CD4-positive, alpha-beta T cell (primary cell): ENCODE measurements at regions not wholly inside any gene's neighbourhood (a gene's known extent, or its start where the extent isn't known, plus 50 kb on each side); places are given as distances from the start of the nearest gene placed in this dataset.

Experiments used
- ATAC-seq: fragments of 200-7000 bp; cut with Tn5 transposase; one replicate; pipeline ENCODE4 v1.10.0; 2022; ENCODE audit warnings: mild to moderate bottlenecking; ENCODE audit not compliant: poor library complexity
- CTCF ChIA-PET: fragments of 350-600 bp; sonication (Branson Sonifier 250); formaldehyde crosslinking; loops from one replicate; lab custom pipeline; 2021; ENCODE audit warnings: antibody characterized with exemption, inconsistent platforms; lab: Charles Lee
- POLR2A ChIA-PET: fragments of 350-600 bp; sonication (Branson Sonifier 250); formaldehyde crosslinking; loops from one replicate; lab custom pipeline; 2021; ENCODE audit warnings: antibody characterized with exemption, inconsistent platforms; lab: Charles Lee
- DNase-seq, 14 experiments: peaks; one replicate each; pipeline ENCODE4 v3.0.0-alpha.2; 2013 to 2020; ENCODE audit warnings: mixed read lengths in 2 of 14
- H3K27ac ChIP-seq, 2 donors: one replicate each; pipeline versions ENCODE4 v1.5.1 to v1.7.0; 2013; ENCODE audit warnings: low read length in 2 of 2, low read depth in 1 of 2, mild to moderate bottlenecking in 1 of 2
- H3K27me3 ChIP-seq, 2 experiments: 1 replicate in 1 of 2; 2 replicates in 1 of 2; pipeline versions ENCODE4 v1.6.1 to v1.7.0; 2013; ENCODE audit warnings: low read length in 2 of 2, control low read depth in 1 of 2, mild to moderate bottlenecking in 1 of 2, moderate library complexity in 1 of 2; ENCODE audit not compliant: insufficient read depth in 2 of 2, control insufficient read depth in 1 of 2
- H3K36me3 ChIP-seq: one replicate; pipeline ENCODE4 v1.6.1; 2013; ENCODE audit warnings: low read length, control low read depth; ENCODE audit not compliant: insufficient read depth
- H3K4me1 ChIP-seq: one replicate; pipeline ENCODE4 v1.6.1; 2013; ENCODE audit warnings: low read length, control low read depth; ENCODE audit not compliant: insufficient read depth
- H3K4me3 ChIP-seq: one replicate; pipeline ENCODE4 v1.5.1; 2013; ENCODE audit warnings: mild to moderate bottlenecking, low read length, moderate library complexity
- H3K9me3 ChIP-seq, 2 experiments: 1 replicate in 1 of 2; 2 replicates in 1 of 2; pipeline versions ENCODE4 v1.6.1 to v1.7.0; 2013; ENCODE audit warnings: low read length in 2 of 2, mild to moderate bottlenecking in 2 of 2, control low read depth in 1 of 2, moderate library complexity in 1 of 2; ENCODE audit not compliant: control insufficient read depth in 1 of 2, insufficient read depth in 1 of 2
- H3K27ac Mint-ChIP-seq: one replicate; pipeline ENCODE4 v1.8.0; 2020; ENCODE audit warnings: mixed read lengths
- H3K27me3 Mint-ChIP-seq: one replicate; pipeline ENCODE4 v1.8.0; 2021; ENCODE audit warnings: mixed read lengths
- H3K36me3 Mint-ChIP-seq: one replicate; pipeline ENCODE4 v1.8.0; 2021; ENCODE audit warnings: low read depth, mixed read lengths
- H3K4me1 Mint-ChIP-seq: one replicate; pipeline ENCODE4 v1.8.0; 2021; ENCODE audit warnings: low read depth, mixed read lengths
- H3K4me3 Mint-ChIP-seq: one replicate; pipeline ENCODE4 v1.8.0; 2020; ENCODE audit warnings: mild to moderate bottlenecking, mixed read lengths
- H3K9me3 Mint-ChIP-seq: one replicate; pipeline ENCODE4 v1.8.0; 2020; ENCODE audit warnings: mixed read lengths
- CTCF ChIP-seq: fragments of 200-600 bp; IDR thresholded peaks from one replicate; pipeline ENCODE4 v1.8.0; 2022; ENCODE audit warnings: antibody characterized with exemption, mild to moderate bottlenecking
- intact Hi-C, 2 experiments: fragments of 100-400 bp; cut with DNase I in 1 of 2; cut with micrococcal nuclease in 1 of 2; formaldehyde crosslinking; loops; one replicate each; pipeline versions ENCODE4 v1.15.1 to v1.9.0; 2023 to 2025; cut with DNase I, micrococcal nuclease

DNA sequence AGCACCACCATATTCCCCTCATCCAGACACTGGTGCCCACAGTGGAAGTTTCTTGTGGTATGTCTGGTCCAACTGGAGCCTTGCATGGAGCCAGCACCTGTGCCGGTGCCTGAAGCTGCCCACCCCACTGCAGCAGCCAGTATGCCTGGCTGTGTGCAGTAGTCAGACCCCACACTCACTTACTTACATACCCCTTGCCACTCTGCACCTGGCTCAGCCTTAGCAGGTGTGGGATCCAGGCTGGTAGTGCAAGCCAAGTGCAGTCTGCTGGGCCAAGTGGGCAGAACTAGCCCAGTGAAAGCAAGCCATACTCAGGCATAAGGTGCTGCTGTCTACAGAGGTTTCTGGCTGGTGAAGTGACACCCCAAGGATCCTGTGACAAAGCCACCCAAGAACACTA, 871.4 kb upstream of the C9orf72 start:
- no peak for TF ChIP-seq CTCF
- Histone ChIP-seq H3K9me3 (peaks cover 11 to 19% of the 10 kb centered on the region in 2 experiments), H3K4me1 (no peaks in the 10 kb centered on the region), H3K4me3 (no peak overlapping the region), H3K36me3 (no peaks in the 10 kb centered on the region), H3K27me3 (no peaks in the 10 kb centered on the region), H3K27ac (no peak overlapping the region)
- ATAC-seq, result no peak
- H3K4me1 Mint-ChIP-seq, result no peaks in the 10 kb centered on the region
- H3K9me3 Mint-ChIP-seq, result peaks cover 2% of the 10 kb centered on the region
- H3K27ac Mint-ChIP-seq, result no peak overlapping the region
- CTCF ChIA-PET, result no interaction called here
- H3K36me3 Mint-ChIP-seq, result no peaks in the 10 kb centered on the region
- no peaks in the 10 kb centered on the region for H3K27me3 Mint-ChIP-seq
- POLR2A ChIA-PET, result no interaction called here
- H3K4me3 Mint-ChIP-seq, result no peak overlapping the region
- DNase-seq, result no peak
- intact Hi-C loops, result no loop called here

GRCh38 chr9:28445211-28445610, 871.9 kb upstream of the C9orf72 start:
- ChIA-PET CTCF (no interaction called here), POLR2A (no interaction called here)

DNA sequence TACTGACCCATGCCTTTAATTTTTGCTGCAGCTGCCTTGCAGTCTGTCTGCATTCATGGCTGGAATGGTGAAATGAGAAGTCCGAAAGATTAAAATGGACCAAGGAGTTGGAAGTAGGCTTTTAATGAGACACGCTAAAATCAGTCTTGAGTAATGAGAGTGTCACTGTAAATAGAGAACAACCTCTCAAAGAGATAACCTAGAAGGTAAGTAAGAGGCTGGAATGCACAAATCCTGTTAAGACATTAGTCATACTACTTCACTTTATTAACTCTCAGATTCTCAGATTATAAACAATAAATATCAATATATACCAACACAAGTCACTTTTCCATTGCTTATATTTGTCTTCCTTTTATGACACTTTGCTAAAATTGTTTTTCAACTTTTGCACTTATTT, 880.6 kb upstream of the C9orf72 start:
- DNase-seq (no peak), ATAC-seq (no peak)
- Mint-ChIP-seq H3K27me3 (no peaks in the 10 kb centered on the region), H3K9me3 (peaks cover 7% of the 10 kb centered on the region), H3K4me1 (no peaks in the 10 kb centered on the region), H3K4me3 (no peak overlapping the region), H3K27ac (no peak overlapping the region), H3K36me3 (no peaks in the 10 kb centered on the region)
- H3K4me3 ChIP-seq, result no peak overlapping the region
- ChIA-PET POLR2A (no interaction called here), CTCF (no interaction called here)
- no peaks in the 10 kb centered on the region for H3K27me3 ChIP-seq
- no peaks in the 10 kb centered on the region for H3K4me1 ChIP-seq
- no peak overlapping the region for H3K27ac ChIP-seq
- intact Hi-C loops, result no loop called here
- H3K36me3 ChIP-seq, result no peaks in the 10 kb centered on the region
- peaks cover 0 to 3% of the 10 kb centered on the region in 2 experiments for H3K9me3 ChIP-seq
- no peak for TF ChIP-seq CTCF

More at GRCh38 chr9:28445211-28445610, 871.9 kb upstream of the C9orf72 start:
- no peak overlapping the region for H3K27ac Mint-ChIP-seq
- no peak for TF ChIP-seq CTCF
- peaks cover 5% of the 10 kb centered on the region for H3K9me3 Mint-ChIP-seq
- H3K36me3 Mint-ChIP-seq, result no peaks in the 10 kb centered on the region
- Histone ChIP-seq H3K27me3 (no peaks in the 10 kb centered on the region), H3K4me3 (no peak overlapping the region), H3K9me3 (peaks cover 11 to 19% of the 10 kb centered on the region in 2 experiments), H3K27ac (no peak overlapping the region), H3K36me3 (no peaks in the 10 kb centered on the region), H3K4me1 (no peaks in the 10 kb centered on the region)
- ATAC-seq (no peak), DNase-seq (no peak)
- no peaks in the 10 kb centered on the region for H3K27me3 Mint-ChIP-seq
- H3K4me1 Mint-ChIP-seq, result no peaks in the 10 kb centered on the region
- intact Hi-C loops, result no loop called here
- no peak overlapping the region for H3K4me3 Mint-ChIP-seq
